ENCODE measurements at regions not wholly inside any gene's neighbourhood (a gene's known extent, or its start where the extent isn't known, plus 50 kb on each side); places are given as distances from the start of the nearest gene placed in this dataset.

DNA sequence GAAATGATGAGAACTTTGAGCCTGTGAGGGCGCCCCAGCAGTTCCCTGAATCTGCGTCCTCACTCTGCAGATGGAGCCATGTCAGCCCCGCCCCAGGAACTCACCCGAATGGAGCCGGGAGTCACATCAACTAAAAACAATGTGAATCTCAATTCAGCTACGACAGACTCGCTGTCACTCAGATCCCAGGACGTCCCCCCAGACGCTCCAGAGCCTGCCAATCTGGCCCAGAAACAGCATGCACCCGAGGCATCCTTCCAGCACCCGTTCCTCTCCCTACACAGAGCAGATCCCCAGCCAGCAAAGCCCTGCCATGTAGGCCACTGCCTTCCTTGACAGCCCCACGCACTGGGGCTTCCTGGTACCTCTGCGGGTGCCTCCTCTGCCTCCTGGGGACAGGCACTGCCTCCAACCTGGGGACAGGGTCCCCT is 248.0 kb downstream of the TTLL2 start:
- intact Hi-C loops (cut with micrococcal nuclease; ENCODE audit: unreplicated experiment): no loop called here
- Histone ChIP-seq H3K4me2 (ENCODE audit: low read length) (no peak overlapping the region), H3K4me3 (ENCODE audit: low read depth, low read length, poor library complexity, severe bottlenecking) (no peak overlapping the region), H2AFZ (ENCODE audit: low read length) (no peak overlapping the region), H3K27ac (ENCODE audit: low read depth, low read length, poor library complexity, severe bottlenecking) (no peak overlapping the region), H3K4me1 (ENCODE audit: insufficient read depth, low read length, poor library complexity, severe bottlenecking) (no peaks in the 10 kb centered on the region), H3K9me2 (ENCODE audit: insufficient read depth, low read length) (no peaks in the 10 kb centered on the region), H4K20me1 (ENCODE audit: insufficient read depth, low read length) (no peaks in the 10 kb centered on the region), H3K9me3 (ENCODE audit: low read length) (no peaks in the 10 kb centered on the region), H3K79me2 (ENCODE audit: insufficient read depth, low read depth, low read length) (no peaks in the 10 kb centered on the region), H3K36me3 (ENCODE audit: insufficient read depth, low read length) (no peaks in the 10 kb centered on the region)
- no peak for DNase-seq (ENCODE audit: low spot score)
- ChIA-PET CTCF (ENCODE audit: unreplicated experiment) (no interaction called here), POLR2A (no interaction called here)
- no TSS peak for BruUV-seq (replicated peaks)
- no peak for TF ChIP-seq EZH2phosphoT487 (IDR thresholded peaks at IDR 0.05; ENCODE audit: borderline replicate concordance, low read depth, low read length)
- TF ChIP-seq, protein P1, sequence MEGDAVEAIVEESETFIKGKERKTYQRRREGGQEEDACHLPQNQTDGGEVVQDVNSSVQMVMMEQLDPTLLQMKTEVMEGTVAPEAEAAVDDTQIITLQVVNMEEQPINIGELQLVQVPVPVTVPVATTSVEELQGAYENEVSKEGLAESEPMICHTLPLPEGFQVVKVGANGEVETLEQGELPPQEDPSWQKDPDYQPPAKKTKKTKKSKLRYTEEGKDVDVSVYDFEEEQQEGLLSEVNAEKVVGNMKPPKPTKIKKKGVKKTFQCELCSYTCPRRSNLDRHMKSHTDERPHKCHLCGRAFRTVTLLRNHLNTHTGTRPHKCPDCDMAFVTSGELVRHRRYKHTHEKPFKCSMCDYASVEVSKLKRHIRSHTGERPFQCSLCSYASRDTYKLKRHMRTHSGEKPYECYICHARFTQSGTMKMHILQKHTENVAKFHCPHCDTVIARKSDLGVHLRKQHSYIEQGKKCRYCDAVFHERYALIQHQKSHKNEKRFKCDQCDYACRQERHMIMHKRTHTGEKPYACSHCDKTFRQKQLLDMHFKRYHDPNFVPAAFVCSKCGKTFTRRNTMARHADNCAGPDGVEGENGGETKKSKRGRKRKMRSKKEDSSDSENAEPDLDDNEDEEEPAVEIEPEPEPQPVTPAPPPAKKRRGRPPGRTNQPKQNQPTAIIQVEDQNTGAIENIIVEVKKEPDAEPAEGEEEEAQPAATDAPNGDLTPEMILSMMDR (conservative IDR thresholded peaks at IDR 0.05; ENCODE audit: low read length): no peak

DNA sequence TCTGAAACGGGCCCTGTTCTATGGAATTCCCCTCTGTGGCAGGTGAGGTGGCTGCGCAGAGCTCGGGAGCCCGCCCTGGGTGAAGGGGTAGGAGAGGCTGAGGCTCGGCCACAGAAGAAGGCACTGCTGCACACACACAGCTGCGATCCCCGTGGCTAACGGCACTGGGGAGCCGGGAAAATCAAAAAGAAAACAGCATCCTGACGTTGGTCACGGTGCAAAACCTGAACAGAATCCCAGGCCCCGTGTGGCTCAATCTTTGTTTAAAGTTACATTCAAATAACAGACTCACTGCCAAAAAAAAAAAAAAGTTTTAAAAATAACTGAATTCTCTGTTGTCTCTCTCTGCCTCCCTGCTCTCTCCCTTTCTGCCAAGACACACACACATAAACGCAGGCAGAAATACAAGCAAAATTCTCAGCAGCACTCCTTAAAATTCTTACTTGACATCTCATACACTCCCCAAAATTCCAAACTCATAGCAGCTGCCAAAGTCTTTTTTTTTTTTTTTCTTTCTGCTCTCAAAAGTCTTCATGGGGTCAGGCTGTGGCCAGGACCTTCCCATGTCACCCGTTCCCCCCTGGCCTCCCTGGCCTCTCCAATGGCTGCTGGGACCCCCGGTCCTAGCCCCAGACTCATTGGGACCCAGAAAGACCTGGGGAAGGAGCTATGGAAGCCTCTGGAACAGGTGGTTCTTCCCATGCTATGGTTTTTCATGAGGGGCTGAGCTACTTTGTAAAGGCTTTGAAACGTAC is 248.8 kb downstream of the TTLL2 start:
- Histone ChIP-seq H3K36me3 (ENCODE audit: insufficient read depth, low read length) (no peaks in the 10 kb centered on the region), H3K4me2 (ENCODE audit: low read length) (no peak overlapping the region), H3K9me3 (ENCODE audit: low read length) (no peaks in the 10 kb centered on the region), H3K4me3 (ENCODE audit: low read depth, low read length, poor library complexity, severe bottlenecking) (no peak overlapping the region), H4K20me1 (ENCODE audit: insufficient read depth, low read length) (no peaks in the 10 kb centered on the region), H3K9me2 (ENCODE audit: insufficient read depth, low read length) (no peaks in the 10 kb centered on the region), H3K79me2 (ENCODE audit: insufficient read depth, low read depth, low read length) (no peaks in the 10 kb centered on the region), H3K4me1 (ENCODE audit: insufficient read depth, low read length, poor library complexity, severe bottlenecking) (no peaks in the 10 kb centered on the region), H2AFZ (ENCODE audit: low read length) (no peak overlapping the region), H3K27ac (ENCODE audit: low read depth, low read length, poor library complexity, severe bottlenecking) (no peak overlapping the region)
- intact Hi-C loops (cut with micrococcal nuclease; ENCODE audit: unreplicated experiment): no loop called here
- TF ChIP-seq EZH2phosphoT487 (IDR thresholded peaks at IDR 0.05; ENCODE audit: borderline replicate concordance, low read depth, low read length): no peak
- TF ChIP-seq, protein P1 (conservative IDR thresholded peaks at IDR 0.05; ENCODE audit: low read length): no peak
- ChIA-PET CTCF (ENCODE audit: unreplicated experiment) (no interaction called here), POLR2A (interaction anchor here (0.7 kb wide), 1 partner anchor 1932 kb away, joined by 4 read pairs; no protein-coding TSS in a partner anchor)
- BruUV-seq (replicated peaks): no TSS peak
- DNase-seq (ENCODE audit: low spot score): no peak

DNA sequence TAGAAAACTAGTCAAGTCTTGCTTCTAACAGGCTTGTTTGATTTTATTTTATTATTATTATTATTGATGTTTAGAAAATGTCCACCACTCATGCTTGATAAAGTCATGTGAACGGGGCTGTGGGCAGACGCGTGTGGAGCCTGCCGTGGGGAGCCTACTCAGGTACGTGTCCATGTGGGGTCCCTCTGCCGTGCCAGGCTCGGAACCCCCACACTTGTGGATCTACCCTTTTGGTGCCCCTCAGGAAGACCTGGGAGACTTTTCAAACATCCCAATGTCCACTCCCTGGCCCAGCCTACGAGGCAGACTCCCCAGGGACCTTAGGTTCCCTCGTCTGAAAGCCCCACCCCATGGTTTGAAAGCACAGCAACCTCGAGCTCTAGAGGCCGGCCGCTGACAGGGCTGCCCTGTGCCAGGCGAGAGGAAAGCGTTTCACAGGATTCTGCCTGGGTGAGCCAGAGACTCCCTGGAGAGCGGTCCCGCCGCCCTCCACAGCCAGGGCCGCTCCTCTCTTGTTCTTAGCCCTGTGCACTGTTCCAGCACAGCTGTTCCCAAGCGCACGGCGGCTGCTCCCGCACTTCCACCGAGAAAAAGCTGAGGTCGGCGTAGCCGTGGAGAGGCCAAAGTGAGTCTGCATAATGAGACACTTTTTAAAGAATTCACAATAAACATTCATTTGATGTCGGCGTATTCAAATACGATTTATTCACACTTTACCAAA is 249.7 kb downstream of the TTLL2 start:
- no peak for DNase-seq (ENCODE audit: low spot score)
- H3K36me3 ChIP-seq (ENCODE audit: insufficient read depth, low read length): no peaks in the 10 kb centered on the region
- H3K27ac ChIP-seq (ENCODE audit: low read depth, low read length, poor library complexity, severe bottlenecking): no peak overlapping the region
- POLR2A ChIA-PET: interaction anchor here (0.7 kb wide), 2 partner anchors 1139 to 1931 kb away, joined by 3 to 4 read pairs; no protein-coding TSS in a partner anchor
- no peaks in the 10 kb centered on the region for H3K9me2 ChIP-seq (ENCODE audit: insufficient read depth, low read length)
- no peaks in the 10 kb centered on the region for H3K79me2 ChIP-seq (ENCODE audit: insufficient read depth, low read depth, low read length)
- no peak overlapping the region for H2AFZ ChIP-seq (ENCODE audit: low read length)
- no peaks in the 10 kb centered on the region for H3K9me3 ChIP-seq (ENCODE audit: low read length)
- intact Hi-C loops (cut with micrococcal nuclease; ENCODE audit: unreplicated experiment): no loop called here
- no peak overlapping the region for H3K4me2 ChIP-seq (ENCODE audit: low read length)
- no peak for TF ChIP-seq EZH2phosphoT487 (IDR thresholded peaks at IDR 0.05; ENCODE audit: borderline replicate concordance, low read depth, low read length)
- TF ChIP-seq, protein P1 (conservative IDR thresholded peaks at IDR 0.05; ENCODE audit: low read length): no peak
- H3K4me3 ChIP-seq (ENCODE audit: low read depth, low read length, poor library complexity, severe bottlenecking): no peak overlapping the region
- BruUV-seq (replicated peaks): no TSS peak
- H4K20me1 ChIP-seq (ENCODE audit: insufficient read depth, low read length): no peaks in the 10 kb centered on the region
- CTCF ChIA-PET (ENCODE audit: unreplicated experiment): no interaction called here
- H3K4me1 ChIP-seq (ENCODE audit: insufficient read depth, low read length, poor library complexity, severe bottlenecking): no peaks in the 10 kb centered on the region
